ENCODE measurements at regions not wholly inside any gene's neighbourhood (a gene's known extent, or its start where the extent isn't known, plus 50 kb on each side); places are given as distances from the start of the nearest gene placed in this dataset.

DNA sequence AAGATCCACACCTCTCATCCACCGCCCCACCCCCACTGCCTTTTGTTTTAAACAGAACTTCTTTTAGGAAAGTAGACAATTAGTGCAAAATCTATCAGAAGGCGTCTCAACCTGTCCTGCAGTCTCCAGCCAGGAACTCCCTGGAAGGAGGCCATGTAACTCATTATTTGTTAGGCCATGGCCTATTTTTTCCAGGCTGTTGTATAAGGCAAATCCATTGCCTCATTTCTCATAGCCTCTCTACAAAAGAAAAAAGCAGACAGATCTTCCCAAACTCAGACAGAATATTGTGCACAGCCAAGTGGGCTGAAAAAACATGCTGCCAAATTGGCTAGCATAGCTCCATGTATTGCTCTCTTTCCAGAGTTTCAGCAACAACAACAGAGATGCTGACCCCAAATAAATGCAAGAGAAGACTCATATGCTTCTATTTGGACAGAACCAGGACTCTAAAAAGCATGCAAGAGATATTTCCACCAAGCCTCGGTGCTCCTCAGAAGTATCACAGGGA is 770.7 kb upstream of the CXADR start:
- Histone ChIP-seq H3K4me1 (no peaks in the 10 kb centered on the region), H3K4me2 (no peak overlapping the region), H3K9me3 (replicated peaks in 1 of 11) (no peaks in the 10 kb centered on the region), H3K9ac (no peak overlapping the region), H4K20me1 (no peaks in the 10 kb centered on the region), H3K27me3 (no peaks in the 10 kb centered on the region), H3K4me3 (no peak overlapping the region), H3K36me3 (no peaks in the 10 kb centered on the region), H3K27ac (no peak overlapping the region)
- TF ChIP-seq Cebpa-rat (IDR thresholded peaks at IDR 0.05) = no peak

DNA sequence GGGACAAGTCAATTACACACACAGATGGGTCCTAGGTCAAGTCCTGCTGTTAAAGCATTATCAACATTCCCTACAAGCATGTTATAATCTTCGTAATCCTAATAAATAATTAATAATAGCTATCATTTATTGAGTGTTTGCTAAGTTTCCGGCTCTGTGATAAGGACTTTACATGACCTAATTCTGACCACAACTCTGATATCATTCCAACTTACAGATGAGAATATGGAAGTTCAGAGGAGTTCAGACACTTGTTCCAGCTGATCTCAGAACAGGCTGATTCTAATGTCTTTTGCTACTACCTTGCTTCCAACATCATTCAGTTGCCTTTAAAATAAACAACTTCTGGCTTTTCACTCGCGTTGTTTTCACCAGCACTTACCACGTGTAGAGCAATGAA is 770.1 kb upstream of the CXADR start:
- no peaks in the 10 kb centered on the region for H3K9me3 ChIP-seq (replicated peaks in 1 of 11)
- no peak for TF ChIP-seq Cebpa-rat (IDR thresholded peaks at IDR 0.05)
- no peak overlapping the region for H3K4me3 ChIP-seq
- H3K27ac ChIP-seq = no peak overlapping the region
- no peaks in the 10 kb centered on the region for H3K36me3 ChIP-seq
- no peaks in the 10 kb centered on the region for H4K20me1 ChIP-seq
- H3K4me1 ChIP-seq = no peaks in the 10 kb centered on the region
- no peak overlapping the region for H3K4me2 ChIP-seq
- no peaks in the 10 kb centered on the region for H3K27me3 ChIP-seq
- no peak overlapping the region for H3K9ac ChIP-seq

DNA sequence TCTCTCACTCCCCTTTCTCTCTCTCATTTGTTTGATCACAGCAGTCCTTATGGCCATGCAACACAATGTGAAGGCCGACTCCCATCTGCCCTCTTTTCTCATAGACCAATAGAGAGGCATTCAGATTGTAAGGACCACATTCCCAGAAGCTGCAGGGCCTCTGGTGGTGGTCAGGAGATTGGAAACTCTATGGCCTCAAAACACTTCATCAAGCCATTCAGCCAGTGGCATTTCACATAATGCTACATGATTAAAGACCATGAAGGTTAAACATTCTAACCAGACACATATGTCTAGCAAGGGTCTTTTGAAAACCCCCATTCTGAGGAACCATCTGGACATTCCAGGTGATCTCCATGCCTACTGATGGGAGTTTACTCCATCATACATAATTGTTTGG is 769.5 kb upstream of the CXADR start:
- no peak overlapping the region for H3K9ac ChIP-seq
- no peaks in the 10 kb centered on the region for H3K36me3 ChIP-seq
- no peak overlapping the region for H3K27ac ChIP-seq
- no peak for TF ChIP-seq Cebpa-rat (IDR thresholded peaks at IDR 0.05)
- no peaks in the 10 kb centered on the region for H4K20me1 ChIP-seq
- H3K4me1 ChIP-seq = no peaks in the 10 kb centered on the region
- no peaks in the 10 kb centered on the region for H3K9me3 ChIP-seq (replicated peaks in 1 of 11)
- no peak overlapping the region for H3K4me3 ChIP-seq
- H3K4me2 ChIP-seq = no peak overlapping the region
- H3K27me3 ChIP-seq = no peaks in the 10 kb centered on the region

DNA sequence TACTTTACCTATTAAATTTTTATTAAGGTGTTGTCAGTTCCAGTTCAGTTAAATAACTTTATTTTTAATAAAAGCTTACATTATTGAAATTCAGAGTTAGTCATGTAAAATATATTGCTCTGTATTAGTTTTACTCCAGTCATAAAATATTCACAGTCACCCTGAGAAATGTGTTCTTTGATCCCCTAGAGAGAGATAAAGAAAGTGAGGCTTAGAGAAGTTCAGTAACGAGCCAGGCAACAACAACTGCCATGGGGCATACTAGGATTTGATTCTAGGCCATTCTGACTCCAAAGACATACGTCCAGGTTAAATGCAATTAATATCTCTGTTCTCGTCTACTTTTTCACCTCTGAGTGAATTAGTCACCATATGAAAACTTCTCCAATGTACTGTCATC is 761.9 kb upstream of the CXADR start:
- H3K9me3 ChIP-seq (replicated peaks in 1 of 11) = no peaks in the 10 kb centered on the region
- no peak overlapping the region for H3K4me2 ChIP-seq
- no peaks in the 10 kb centered on the region for H3K36me3 ChIP-seq
- H3K27ac ChIP-seq = no peak overlapping the region
- H4K20me1 ChIP-seq = no peaks in the 10 kb centered on the region
- no peak overlapping the region for H3K9ac ChIP-seq
- H3K4me1 ChIP-seq = no peaks in the 10 kb centered on the region
- H3K4me3 ChIP-seq = no peak overlapping the region
- no peak for TF ChIP-seq Cebpa-rat (IDR thresholded peaks at IDR 0.05)
- no peaks in the 10 kb centered on the region for H3K27me3 ChIP-seq

DNA sequence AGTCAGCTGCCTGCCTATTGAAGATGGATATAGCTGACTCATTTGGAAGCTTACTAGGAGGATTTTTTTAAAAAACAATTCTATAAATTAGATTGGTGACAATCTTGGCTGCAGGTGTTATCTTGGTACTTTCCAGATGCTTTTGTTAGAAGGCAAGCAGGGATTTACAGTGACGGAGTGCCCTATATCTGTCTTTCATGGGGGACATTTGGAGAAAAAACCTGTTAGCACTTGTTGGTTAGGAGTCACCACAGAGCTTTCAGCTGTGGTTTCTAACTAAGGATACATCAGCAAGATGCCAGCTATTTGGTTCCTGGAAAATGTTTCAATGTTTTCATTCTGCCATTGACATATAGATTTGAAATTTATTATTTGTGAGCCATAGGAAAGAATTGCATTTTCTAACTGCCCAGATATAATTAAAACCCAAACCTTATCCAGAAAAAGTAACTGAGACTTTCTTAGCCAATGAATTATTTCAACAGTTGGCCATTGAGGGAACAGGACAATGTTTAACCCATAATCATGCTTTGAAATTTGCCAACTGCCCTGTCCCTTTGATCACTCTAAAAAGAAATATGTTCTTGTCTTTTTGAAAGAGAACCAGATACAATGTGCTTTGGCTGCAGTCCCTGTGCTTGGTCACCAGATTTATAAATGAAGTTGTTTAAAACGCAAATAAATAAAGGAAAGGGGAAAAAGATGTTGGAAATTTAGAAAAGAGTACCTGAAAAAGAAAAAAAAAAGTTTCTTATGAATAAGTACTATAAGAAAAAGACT is 761.0 kb upstream of the CXADR start:
- Histone ChIP-seq H3K4me1 (no peaks in the 10 kb centered on the region), H4K20me1 (no peaks in the 10 kb centered on the region), H3K36me3 (no peaks in the 10 kb centered on the region), H3K27me3 (no peaks in the 10 kb centered on the region), H3K4me2 (no peak overlapping the region), H3K9ac (no peak overlapping the region), H3K9me3 (replicated peaks in 1 of 11) (no peaks in the 10 kb centered on the region), H3K27ac (no peak overlapping the region), H3K4me3 (no peak overlapping the region)
- TF ChIP-seq Cebpa-rat (IDR thresholded peaks at IDR 0.05) = no peak

DNA sequence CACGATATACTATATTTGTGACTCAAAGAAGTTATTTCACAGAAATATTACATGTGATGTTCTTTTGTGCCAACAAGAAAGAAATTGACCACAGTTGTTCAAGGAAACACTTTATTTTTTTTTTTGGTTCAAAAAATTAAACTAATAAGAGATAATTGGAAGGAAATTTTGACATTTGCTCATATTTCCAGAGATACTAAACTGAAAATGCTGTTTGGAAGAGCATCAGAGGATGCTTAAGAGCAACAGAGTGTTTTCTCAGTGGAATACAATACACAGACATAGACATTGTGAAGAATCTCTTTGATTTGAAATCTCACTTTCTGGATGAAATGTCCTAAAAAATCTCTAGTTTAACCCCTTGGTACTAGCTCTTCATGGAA is 760.4 kb upstream of the CXADR start:
- no peaks in the 10 kb centered on the region for H3K4me1 ChIP-seq
- no peak overlapping the region for H3K4me3 ChIP-seq
- no peaks in the 10 kb centered on the region for H3K36me3 ChIP-seq
- no peak overlapping the region for H3K4me2 ChIP-seq
- H3K27me3 ChIP-seq = no peaks in the 10 kb centered on the region
- no peaks in the 10 kb centered on the region for H4K20me1 ChIP-seq
- no peak for TF ChIP-seq Cebpa-rat (IDR thresholded peaks at IDR 0.05)
- no peaks in the 10 kb centered on the region for H3K9me3 ChIP-seq (replicated peaks in 1 of 11)
- no peak overlapping the region for H3K9ac ChIP-seq
- no peak overlapping the region for H3K27ac ChIP-seq

DNA sequence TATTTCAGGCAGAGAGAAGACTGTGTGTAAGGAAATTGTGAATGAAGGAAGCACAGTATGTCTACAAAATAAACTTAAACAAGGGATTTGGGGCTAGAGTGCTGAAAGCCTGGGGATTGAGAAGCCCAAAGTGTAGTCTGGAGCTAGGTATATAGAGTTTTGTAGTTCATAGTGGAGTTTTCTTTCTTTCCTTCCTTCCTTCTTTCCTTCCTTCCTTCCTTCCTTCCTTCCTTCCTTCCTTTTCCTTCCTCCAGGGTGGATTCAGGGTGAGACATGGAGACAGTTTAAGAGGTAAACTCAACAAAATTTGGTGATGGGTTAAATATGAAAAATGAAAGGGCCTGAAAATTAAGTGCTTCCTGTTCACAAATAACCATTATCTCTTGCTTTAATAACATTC is 757.8 kb upstream of the CXADR start:
- Histone ChIP-seq H3K4me3 (no peak overlapping the region), H3K4me1 (no peaks in the 10 kb centered on the region), H4K20me1 (no peaks in the 10 kb centered on the region), H3K27me3 (no peaks in the 10 kb centered on the region), H3K36me3 (no peaks in the 10 kb centered on the region), H3K4me2 (no peak overlapping the region), H3K9ac (no peak overlapping the region), H3K27ac (no peak overlapping the region), H3K9me3 (replicated peaks in 1 of 11) (no peaks in the 10 kb centered on the region)
- no peak for TF ChIP-seq Cebpa-rat (IDR thresholded peaks at IDR 0.05)

DNA sequence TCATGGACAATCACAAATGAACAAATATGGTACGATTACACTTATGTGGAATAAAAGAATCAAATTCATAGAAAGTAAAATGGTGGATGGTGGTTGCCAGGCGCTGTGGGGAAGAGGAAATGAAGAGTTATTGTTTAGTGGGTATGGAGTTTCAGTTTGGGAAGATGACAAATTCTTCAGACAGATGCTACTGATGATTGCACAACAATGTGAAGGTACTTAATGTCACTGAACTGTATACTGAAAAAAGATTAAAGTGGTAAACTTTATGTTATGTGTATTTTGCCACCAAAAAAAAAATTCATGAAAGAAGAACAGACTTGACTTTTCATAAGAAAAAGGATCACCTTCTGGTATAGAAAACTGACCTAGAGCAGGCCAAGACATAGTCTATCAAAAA is 745.6 kb upstream of the CXADR start:
- no peaks in the 10 kb centered on the region for H3K27me3 ChIP-seq

DNA sequence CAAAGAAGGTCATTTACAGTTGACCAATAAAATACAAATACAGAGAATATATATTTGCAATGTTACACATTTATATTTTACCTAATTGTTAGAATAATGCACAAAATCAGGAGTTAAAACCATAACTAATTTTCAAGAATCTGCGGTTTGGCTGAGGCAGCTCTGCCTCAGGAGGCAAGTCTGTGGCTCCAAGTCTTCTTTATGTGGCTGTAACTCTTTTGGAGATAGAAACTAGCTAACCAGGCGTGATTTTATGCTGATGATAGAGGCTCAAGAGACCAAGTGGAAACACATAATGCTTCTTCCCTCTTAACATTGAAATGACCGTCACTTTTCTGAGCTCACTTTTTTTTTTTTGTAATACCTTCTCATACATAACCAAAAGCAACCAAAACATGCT is 744.7 kb upstream of the CXADR start:
- Histone ChIP-seq H3K27me3 (no peaks in the 10 kb centered on the region), H3K4me3 (no peak overlapping the region), H3K4me2 (no peak overlapping the region), H3K4me1 (no peaks in the 10 kb centered on the region), H3K9me3 (replicated peaks in 1 of 11) (no peaks in the 10 kb centered on the region), H3K36me3 (no peaks in the 10 kb centered on the region), H4K20me1 (no peaks in the 10 kb centered on the region), H3K27ac (no peak overlapping the region), H3K9ac (no peak overlapping the region)
- no peak for TF ChIP-seq Cebpa-rat (IDR thresholded peaks at IDR 0.05)

More for the DNA sequence above, 745.6 kb upstream of the CXADR start:
- H4K20me1 ChIP-seq = no peaks in the 10 kb centered on the region
- no peaks in the 10 kb centered on the region for H3K36me3 ChIP-seq
- no peak overlapping the region for H3K27ac ChIP-seq
- TF ChIP-seq Cebpa-rat (IDR thresholded peaks at IDR 0.05) = peak in 1 of 11 experiments; percentile 42; a peak in 1 of 22 replicates
- no peaks in the 10 kb centered on the region for H3K4me1 ChIP-seq
- H3K4me2 ChIP-seq = no peak overlapping the region
- no peak overlapping the region for H3K4me3 ChIP-seq
- no peak overlapping the region for H3K9ac ChIP-seq
- no peaks in the 10 kb centered on the region for H3K9me3 ChIP-seq (replicated peaks in 1 of 11)

DNA sequence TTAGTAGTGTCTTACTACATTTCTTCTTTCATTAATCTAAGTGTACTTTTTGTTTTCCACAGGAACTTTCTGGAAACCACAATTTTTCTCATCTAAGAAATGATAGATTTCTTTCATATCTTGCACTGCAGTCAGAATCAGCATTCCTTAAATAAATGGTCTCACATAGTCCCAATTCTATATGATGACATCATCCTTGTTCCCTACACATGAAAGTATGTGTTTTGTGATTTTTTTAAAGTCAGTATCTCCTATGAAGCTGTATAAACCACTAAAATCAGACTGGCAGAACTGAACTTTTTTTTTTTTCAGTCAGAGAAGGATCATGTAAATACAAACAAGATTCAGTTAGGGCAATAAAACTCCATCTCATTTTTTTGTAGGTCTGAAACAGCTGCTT is 742.6 kb upstream of the CXADR start:
- Histone ChIP-seq H4K20me1 (no peaks in the 10 kb centered on the region), H3K36me3 (no peaks in the 10 kb centered on the region), H3K9me3 (replicated peaks in 1 of 11) (no peaks in the 10 kb centered on the region), H3K27me3 (no peaks in the 10 kb centered on the region), H3K4me3 (no peak overlapping the region), H3K9ac (no peak overlapping the region), H3K27ac (no peak overlapping the region), H3K4me2 (no peak overlapping the region), H3K4me1 (no peaks in the 10 kb centered on the region)
- TF ChIP-seq Cebpa-rat (IDR thresholded peaks at IDR 0.05) = no peak
